Mammary epithelial cell (primary cell): ENCODE measurements at regions not wholly inside any gene's neighbourhood (a gene's known extent, or its start where the extent isn't known, plus 50 kb on each side); places are given as distances from the start of the nearest gene placed in this dataset.

Experiments
- EZH2 ChIP-seq: IDR thresholded peaks from 2 replicates; pipeline ENCODE4 v1.6.1; 2012; ENCODE audit warnings: low read length, inconsistent platforms, borderline replicate concordance
- TF ChIP-seq, protein P1 (sequence below), 2 donors: IDR thresholded peaks in 1 of 2; conservative IDR thresholded peaks in 1 of 2; 2 replicates each; pipeline ENCODE4 v1.5.1; 2011 to 2012; ENCODE audit warnings: inconsistent platforms in 2 of 2, low read length in 2 of 2, mild to moderate bottlenecking in 2 of 2, control low read depth in 1 of 2, low read depth in 1 of 2; ENCODE audit not compliant: insufficient read depth in 1 of 2; ENCODE audit errors: extremely low read depth in 1 of 2

DNA sequence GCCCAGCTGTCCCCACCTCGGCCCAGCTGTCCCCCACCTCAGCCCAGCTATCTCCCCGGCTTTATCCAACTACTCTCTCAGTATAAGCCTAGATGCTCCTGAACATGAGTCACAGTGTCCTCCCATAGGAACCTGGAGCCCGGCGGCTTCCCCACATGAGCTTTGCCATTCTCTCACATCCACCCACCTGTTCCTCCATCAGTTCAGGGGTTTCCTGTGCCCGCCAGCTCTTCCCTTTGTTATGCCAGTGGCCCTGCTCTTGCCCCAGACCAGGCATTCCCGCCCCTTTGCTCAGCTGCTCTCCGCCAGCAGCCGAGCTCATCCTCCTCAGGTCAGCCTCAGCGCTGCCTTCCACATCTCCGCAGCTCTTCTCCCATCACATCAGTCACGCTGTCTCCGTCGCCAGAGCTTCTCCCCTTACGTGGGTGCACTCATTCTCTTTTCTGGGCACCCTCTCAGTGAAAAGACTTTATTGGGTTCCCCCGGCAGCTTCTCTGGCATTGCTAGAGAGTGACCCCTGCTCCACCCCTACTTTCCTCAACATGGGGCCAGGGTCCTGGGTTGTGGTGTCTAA lies 89.5 kb upstream of the CSF3R start:
- no peak for TF ChIP-seq EZH2
- TF ChIP-seq, protein P1, sequence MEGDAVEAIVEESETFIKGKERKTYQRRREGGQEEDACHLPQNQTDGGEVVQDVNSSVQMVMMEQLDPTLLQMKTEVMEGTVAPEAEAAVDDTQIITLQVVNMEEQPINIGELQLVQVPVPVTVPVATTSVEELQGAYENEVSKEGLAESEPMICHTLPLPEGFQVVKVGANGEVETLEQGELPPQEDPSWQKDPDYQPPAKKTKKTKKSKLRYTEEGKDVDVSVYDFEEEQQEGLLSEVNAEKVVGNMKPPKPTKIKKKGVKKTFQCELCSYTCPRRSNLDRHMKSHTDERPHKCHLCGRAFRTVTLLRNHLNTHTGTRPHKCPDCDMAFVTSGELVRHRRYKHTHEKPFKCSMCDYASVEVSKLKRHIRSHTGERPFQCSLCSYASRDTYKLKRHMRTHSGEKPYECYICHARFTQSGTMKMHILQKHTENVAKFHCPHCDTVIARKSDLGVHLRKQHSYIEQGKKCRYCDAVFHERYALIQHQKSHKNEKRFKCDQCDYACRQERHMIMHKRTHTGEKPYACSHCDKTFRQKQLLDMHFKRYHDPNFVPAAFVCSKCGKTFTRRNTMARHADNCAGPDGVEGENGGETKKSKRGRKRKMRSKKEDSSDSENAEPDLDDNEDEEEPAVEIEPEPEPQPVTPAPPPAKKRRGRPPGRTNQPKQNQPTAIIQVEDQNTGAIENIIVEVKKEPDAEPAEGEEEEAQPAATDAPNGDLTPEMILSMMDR (conservative IDR thresholded peaks at IDR 0.05 in 1 of 2, IDR thresholded peaks at IDR 0.05 in 1 of 2; ENCODE audit: extremely low read depth in 1 of 2, insufficient read depth in 1 of 2, low read depth in 1 of 2, low read length in 2 of 2): no peak
